Sigmoid colon (tissue), 6 donors: ENCODE measurements at regions not wholly inside any gene's neighbourhood (a gene's known extent, or its start where the extent isn't known, plus 50 kb on each side); places are given as distances from the start of the nearest gene placed in this dataset.

Source experiments
- DNase-seq: peaks from one replicate; pipeline ENCODE4 v3.0.0-alpha.2; 2019
- H3K27ac ChIP-seq, 4 donors: fragments of 200-600 bp; sonication (generic); one replicate each; pipeline ENCODE4 v1.5.1; 2016 to 2019; ENCODE audit warnings: mild to moderate bottlenecking in 1 of 4
- H3K27me3 ChIP-seq, 3 donors: fragments of 200-600 bp; sonication (generic); one replicate each; pipeline ENCODE4 v1.5.1; 2019; ENCODE audit warnings: mild to moderate bottlenecking in 1 of 3
- H3K36me3 ChIP-seq, 4 donors: fragments of 200-600 bp; sonication (generic); one replicate each; pipeline ENCODE4 v1.5.1; 2016 to 2019
- H3K4me1 ChIP-seq, 4 donors: fragments of 200-600 bp; sonication (generic); one replicate each; pipeline ENCODE4 v1.5.1; 2017 to 2019
- H3K4me3 ChIP-seq, 4 donors: fragments of 200-600 bp; sonication (generic); one replicate each; pipeline ENCODE4 v1.5.1; 2017 to 2019; ENCODE audit warnings: mild to moderate bottlenecking in 2 of 4, moderate library complexity in 1 of 4
- H3K9me3 ChIP-seq, 4 donors: fragments of 200-600 bp in 3 of 4; sonication (generic) in 3 of 4; one replicate each; pipeline versions ENCODE4 v1.5.1 to v1.6.1; 2013 to 2019
- EP300 ChIP-seq, 4 donors: sonication (generic); formaldehyde crosslinking; IDR thresholded peaks; one replicate each; pipeline ENCODE4 v1.6.1; 2017; ENCODE audit warnings: antibody characterized with exemption in 4 of 4
- POLR2A ChIP-seq, 2 donors: fragments of 450-650 bp; IDR thresholded peaks; one replicate each; pipeline ENCODE4 v1.6.1; 2016; ENCODE audit warnings: antibody characterized with exemption in 2 of 2, mild to moderate bottlenecking in 2 of 2, moderate library complexity in 2 of 2
- POLR2AphosphoS5 ChIP-seq, 4 donors: sonication (generic); formaldehyde crosslinking; IDR thresholded peaks; one replicate each; pipeline ENCODE4 v1.6.1; 2017; ENCODE audit warnings: antibody characterized with exemption in 4 of 4
- WGBS, 2 donors: extraction: QIAGEN DNeasy Blood & Tissue Kit; methylation state at CpG; one replicate each; pipeline ENCODE4 v1.1.7; 2013; 5-methylcytosine and 5-hydroxymethylcytosine counted together
- intact Hi-C: fragments of 100-400 bp; cut with DNase I; formaldehyde crosslinking; loops from one replicate; pipeline ENCODE4 v1.15.1; 2023
- TF ChIP-seq, protein P1 (sequence below), 4 experiments: fragments of 450-650 bp in 3 of 4; fragments of 200-600 bp in 1 of 4; IDR thresholded peaks; one replicate each; pipeline ENCODE4 v1.5.1; 2016 to 2019; ENCODE audit warnings: antibody characterized with exemption in 4 of 4, mild to moderate bottlenecking in 3 of 4, moderate library complexity in 2 of 4
- donor health status: healthy with polysubstance abuse.
- donor health status: healthy.

DNA sequence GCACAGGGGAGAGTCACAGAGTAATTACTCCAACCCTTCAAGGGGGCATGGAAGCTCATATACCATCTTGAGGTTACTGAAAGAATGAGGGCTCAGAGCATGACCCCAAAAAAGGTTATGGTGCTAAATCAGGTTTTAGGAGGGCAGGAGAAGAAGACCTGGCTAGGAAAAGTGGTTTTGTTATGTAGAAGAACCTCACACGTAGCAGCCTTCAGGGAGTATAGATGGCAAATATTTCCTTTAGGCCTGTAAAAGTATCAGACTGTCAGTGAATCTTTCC, 102.0 kb upstream of the PDE5A start:
- H3K9me3 ChIP-seq, result no peaks in the 10 kb centered on the region
- TF ChIP-seq POLR2AphosphoS5 (IDR thresholded peaks at IDR 0.05) (no peak), EP300 (IDR thresholded peaks at IDR 0.05) (no peak), POLR2A (IDR thresholded peaks at IDR 0.05) (no peak)
- TF ChIP-seq, protein P1, sequence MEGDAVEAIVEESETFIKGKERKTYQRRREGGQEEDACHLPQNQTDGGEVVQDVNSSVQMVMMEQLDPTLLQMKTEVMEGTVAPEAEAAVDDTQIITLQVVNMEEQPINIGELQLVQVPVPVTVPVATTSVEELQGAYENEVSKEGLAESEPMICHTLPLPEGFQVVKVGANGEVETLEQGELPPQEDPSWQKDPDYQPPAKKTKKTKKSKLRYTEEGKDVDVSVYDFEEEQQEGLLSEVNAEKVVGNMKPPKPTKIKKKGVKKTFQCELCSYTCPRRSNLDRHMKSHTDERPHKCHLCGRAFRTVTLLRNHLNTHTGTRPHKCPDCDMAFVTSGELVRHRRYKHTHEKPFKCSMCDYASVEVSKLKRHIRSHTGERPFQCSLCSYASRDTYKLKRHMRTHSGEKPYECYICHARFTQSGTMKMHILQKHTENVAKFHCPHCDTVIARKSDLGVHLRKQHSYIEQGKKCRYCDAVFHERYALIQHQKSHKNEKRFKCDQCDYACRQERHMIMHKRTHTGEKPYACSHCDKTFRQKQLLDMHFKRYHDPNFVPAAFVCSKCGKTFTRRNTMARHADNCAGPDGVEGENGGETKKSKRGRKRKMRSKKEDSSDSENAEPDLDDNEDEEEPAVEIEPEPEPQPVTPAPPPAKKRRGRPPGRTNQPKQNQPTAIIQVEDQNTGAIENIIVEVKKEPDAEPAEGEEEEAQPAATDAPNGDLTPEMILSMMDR (IDR thresholded peaks at IDR 0.05), result no peak
- no peaks in the 10 kb centered on the region for H3K36me3 ChIP-seq
- intact Hi-C loops, result no loop called here
- peaks cover 0 to 56% (median 44%) of the 10 kb centered on the region in 4 donors for H3K4me1 ChIP-seq
- H3K27ac ChIP-seq, result peak overlapping the region; percentile 8 to 59 (median 34)
- H3K27me3 ChIP-seq, result no peaks in the 10 kb centered on the region
- no peak for DNase-seq
- no peak overlapping the region for H3K4me3 ChIP-seq
- WGBS, 2 donors, result 16 to 51% methylated on average over 1 of the region's 1 CpG

GRCh38 chr4:119729835-119730670, 101.4 kb upstream of the PDE5A start:
- intact Hi-C loops, result no loop called here
- WGBS, 2 donors, result 25 to 61% methylated on average over 6 of the region's 6 CpGs
- H3K9me3 ChIP-seq, result no peaks in the 10 kb centered on the region
- peak overlapping the region; percentile 8 to 59 (median 34) for H3K27ac ChIP-seq
- DNase-seq, result no peak
- no peaks in the 10 kb centered on the region for H3K27me3 ChIP-seq
- no peaks in the 10 kb centered on the region for H3K36me3 ChIP-seq
- H3K4me3 ChIP-seq, result no peak overlapping the region
- peaks cover 0 to 53% (median 41%) of the 10 kb centered on the region in 4 donors for H3K4me1 ChIP-seq
- TF ChIP-seq POLR2A (IDR thresholded peaks at IDR 0.05) (no peak), POLR2AphosphoS5 (IDR thresholded peaks at IDR 0.05) (no peak), EP300 (IDR thresholded peaks at IDR 0.05) (no peak)
- TF ChIP-seq, protein P1 (IDR thresholded peaks at IDR 0.05), result no peak

- Histone ChIP-seq H3K4me3 (no peak overlapping the region), H3K27me3 (no peaks in the 10 kb centered on the region), H3K4me1 (peaks cover 0 to 43% (median 34%) of the 10 kb centered on the region in 4 donors), H3K36me3 (no peaks in the 10 kb centered on the region), H3K27ac (peak overlapping the region in 1 of 4 donors; percentile 58), H3K9me3 (no peaks in the 10 kb centered on the region)
- intact Hi-C loops, result no loop called here
- 83 to 94% methylated on average over 2 of the region's 2 CpGs for WGBS, 2 donors
- DNase-seq, result no peak
- no peak for TF ChIP-seq POLR2A (IDR thresholded peaks at IDR 0.05)
- TF ChIP-seq EP300 (IDR thresholded peaks at IDR 0.05), result no peak
- no peak for TF ChIP-seq POLR2AphosphoS5 (IDR thresholded peaks at IDR 0.05)
- TF ChIP-seq, protein P1 (IDR thresholded peaks at IDR 0.05), result no peak
These were observed 100.3 kb upstream of the PDE5A start for GRCh38 chr4:119728692-119729593.

GRCh38 chr4:119728185-119728584, 99.6 kb upstream of the PDE5A start:
- Histone ChIP-seq H3K4me1 (peaks cover 0 to 39% (median 34%) of the 10 kb centered on the region in 4 donors), H3K27me3 (no peaks in the 10 kb centered on the region), H3K9me3 (no peaks in the 10 kb centered on the region), H3K4me3 (no peak overlapping the region), H3K36me3 (no peaks in the 10 kb centered on the region), H3K27ac (peak overlapping the region in 1 of 4 donors; percentile 79)
- TF ChIP-seq, protein P1 (IDR thresholded peaks at IDR 0.05), result no peak
- TF ChIP-seq POLR2AphosphoS5 (IDR thresholded peaks at IDR 0.05) (no peak), POLR2A (IDR thresholded peaks at IDR 0.05) (no peak), EP300 (IDR thresholded peaks at IDR 0.05) (no peak)
- WGBS, 2 donors, result 81 to 92% methylated on average over 1 of the region's 1 CpG
- intact Hi-C loops, result no loop called here
- DNase-seq, result no peak
